ENCODE measurements at regions not wholly inside any gene's neighbourhood (a gene's known extent, or its start where the extent isn't known, plus 50 kb on each side); places are given as distances from the start of the nearest gene placed in this dataset.

GRCh38 chr5:104947076-104947475 is 1384.5 kb upstream of the NUDT12 start:
- TF ChIP-seq CTCF (conservative IDR thresholded peaks at IDR 0.05; ENCODE audit: low read depth, low read length) (no peak), EZH2 (IDR thresholded peaks at IDR 0.05; ENCODE audit: borderline replicate concordance, low read depth, low read length, poor library complexity, severe bottlenecking) (no peak)

Measured in A673 (cell line).